Liver (tissue), 3 donors: ENCODE measurements at regions not wholly inside any gene's neighbourhood (a gene's known extent, or its start where the extent isn't known, plus 50 kb on each side); places are given as distances from the start of the nearest gene placed in this dataset.

Experiments used
- EGR1 ChIP-seq, 2 donors: IDR thresholded peaks; 2 replicates each; pipeline ENCODE4 v1.6.1; 2016 to 2018; ENCODE audit warnings: antibody characterized with exemption in 2 of 2, low read depth in 2 of 2
- GABPA ChIP-seq, 2 donors: IDR thresholded peaks in 1 of 2; conservative IDR thresholded peaks in 1 of 2; 2 replicates each; pipeline ENCODE4 v1.6.1; 2016; ENCODE audit warnings: antibody characterized with exemption in 2 of 2, mild to moderate bottlenecking in 1 of 2, moderate library complexity in 1 of 2
- JUND ChIP-seq, 2 donors: IDR thresholded peaks; 2 replicates each; pipeline ENCODE4 v1.6.1; 2016; ENCODE audit warnings: antibody characterized with exemption in 2 of 2
- RXRA ChIP-seq, 2 donors: IDR thresholded peaks; 2 replicates each; pipeline ENCODE4 v1.6.1; 2017 to 2018; ENCODE audit warnings: antibody characterized with exemption in 2 of 2, mild to moderate bottlenecking in 1 of 2
- TAF1 ChIP-seq: conservative IDR thresholded peaks from 2 replicates; pipeline ENCODE4 v1.6.1; 2016; ENCODE audit warnings: antibody characterized with exemption, mild to moderate bottlenecking
- YY1 ChIP-seq: IDR thresholded peaks from 2 replicates; pipeline ENCODE4 v1.6.1; 2016; ENCODE audit warnings: antibody characterized with exemption, mild to moderate bottlenecking
- TF ChIP-seq, protein P1 (sequence below): fragments of 150-350 bp; IDR thresholded peaks from 2 replicates; pipeline ENCODE4 v1.5.1; 2017; ENCODE audit warnings: improper control_type of control experiment, low read depth, low read length; ENCODE audit not compliant: missing input control
- TF ChIP-seq, protein P2 (sequence below): IDR thresholded peaks from 2 replicates; pipeline ENCODE4 v1.6.1; 2016; ENCODE audit warnings: antibody characterized with exemption, mild to moderate bottlenecking
- donor health status: healthy.
- donor health status: healthy.

DNA sequence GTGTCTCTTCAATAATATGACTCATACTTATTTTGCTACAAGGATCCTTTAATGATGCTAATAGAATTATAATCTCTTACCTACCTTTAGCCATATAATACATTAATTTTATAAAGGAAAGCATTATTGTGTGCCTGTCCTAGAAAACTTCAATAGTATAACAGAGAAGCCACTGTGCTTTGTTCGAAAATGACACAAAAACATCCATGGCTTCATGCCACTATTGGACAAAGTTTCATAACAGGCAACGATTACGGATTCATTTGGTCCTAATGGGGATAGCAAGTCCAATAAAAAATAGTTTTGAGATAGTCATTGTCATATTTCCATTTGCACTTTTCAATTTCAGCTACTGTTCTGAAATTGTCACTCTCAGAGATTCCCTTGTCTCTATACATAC, 52.5 kb upstream of the CCDC150 start:
- TF ChIP-seq RXRA (IDR thresholded peaks at IDR 0.05) (no peak), JUND (IDR thresholded peaks at IDR 0.05) (no peak), YY1 (no peak), EGR1 (IDR thresholded peaks at IDR 0.05; ENCODE audit: low read depth in 2 of 2) (no peak), TAF1 (no peak), GABPA (IDR thresholded peaks at IDR 0.05 in 1 of 2, conservative IDR thresholded peaks at IDR 0.05 in 1 of 2) (no peak)
- TF ChIP-seq, protein P1, sequence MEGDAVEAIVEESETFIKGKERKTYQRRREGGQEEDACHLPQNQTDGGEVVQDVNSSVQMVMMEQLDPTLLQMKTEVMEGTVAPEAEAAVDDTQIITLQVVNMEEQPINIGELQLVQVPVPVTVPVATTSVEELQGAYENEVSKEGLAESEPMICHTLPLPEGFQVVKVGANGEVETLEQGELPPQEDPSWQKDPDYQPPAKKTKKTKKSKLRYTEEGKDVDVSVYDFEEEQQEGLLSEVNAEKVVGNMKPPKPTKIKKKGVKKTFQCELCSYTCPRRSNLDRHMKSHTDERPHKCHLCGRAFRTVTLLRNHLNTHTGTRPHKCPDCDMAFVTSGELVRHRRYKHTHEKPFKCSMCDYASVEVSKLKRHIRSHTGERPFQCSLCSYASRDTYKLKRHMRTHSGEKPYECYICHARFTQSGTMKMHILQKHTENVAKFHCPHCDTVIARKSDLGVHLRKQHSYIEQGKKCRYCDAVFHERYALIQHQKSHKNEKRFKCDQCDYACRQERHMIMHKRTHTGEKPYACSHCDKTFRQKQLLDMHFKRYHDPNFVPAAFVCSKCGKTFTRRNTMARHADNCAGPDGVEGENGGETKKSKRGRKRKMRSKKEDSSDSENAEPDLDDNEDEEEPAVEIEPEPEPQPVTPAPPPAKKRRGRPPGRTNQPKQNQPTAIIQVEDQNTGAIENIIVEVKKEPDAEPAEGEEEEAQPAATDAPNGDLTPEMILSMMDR: no peak
- TF ChIP-seq, protein P2, sequence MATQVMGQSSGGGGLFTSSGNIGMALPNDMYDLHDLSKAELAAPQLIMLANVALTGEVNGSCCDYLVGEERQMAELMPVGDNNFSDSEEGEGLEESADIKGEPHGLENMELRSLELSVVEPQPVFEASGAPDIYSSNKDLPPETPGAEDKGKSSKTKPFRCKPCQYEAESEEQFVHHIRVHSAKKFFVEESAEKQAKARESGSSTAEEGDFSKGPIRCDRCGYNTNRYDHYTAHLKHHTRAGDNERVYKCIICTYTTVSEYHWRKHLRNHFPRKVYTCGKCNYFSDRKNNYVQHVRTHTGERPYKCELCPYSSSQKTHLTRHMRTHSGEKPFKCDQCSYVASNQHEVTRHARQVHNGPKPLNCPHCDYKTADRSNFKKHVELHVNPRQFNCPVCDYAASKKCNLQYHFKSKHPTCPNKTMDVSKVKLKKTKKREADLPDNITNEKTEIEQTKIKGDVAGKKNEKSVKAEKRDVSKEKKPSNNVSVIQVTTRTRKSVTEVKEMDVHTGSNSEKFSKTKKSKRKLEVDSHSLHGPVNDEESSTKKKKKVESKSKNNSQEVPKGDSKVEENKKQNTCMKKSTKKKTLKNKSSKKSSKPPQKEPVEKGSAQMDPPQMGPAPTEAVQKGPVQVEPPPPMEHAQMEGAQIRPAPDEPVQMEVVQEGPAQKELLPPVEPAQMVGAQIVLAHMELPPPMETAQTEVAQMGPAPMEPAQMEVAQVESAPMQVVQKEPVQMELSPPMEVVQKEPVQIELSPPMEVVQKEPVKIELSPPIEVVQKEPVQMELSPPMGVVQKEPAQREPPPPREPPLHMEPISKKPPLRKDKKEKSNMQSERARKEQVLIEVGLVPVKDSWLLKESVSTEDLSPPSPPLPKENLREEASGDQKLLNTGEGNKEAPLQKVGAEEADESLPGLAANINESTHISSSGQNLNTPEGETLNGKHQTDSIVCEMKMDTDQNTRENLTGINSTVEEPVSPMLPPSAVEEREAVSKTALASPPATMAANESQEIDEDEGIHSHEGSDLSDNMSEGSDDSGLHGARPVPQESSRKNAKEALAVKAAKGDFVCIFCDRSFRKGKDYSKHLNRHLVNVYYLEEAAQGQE: no peak
